ENCODE measurements at regions not wholly inside any gene's neighbourhood (a gene's known extent, or its start where the extent isn't known, plus 50 kb on each side); places are given as distances from the start of the nearest gene placed in this dataset.

DNA sequence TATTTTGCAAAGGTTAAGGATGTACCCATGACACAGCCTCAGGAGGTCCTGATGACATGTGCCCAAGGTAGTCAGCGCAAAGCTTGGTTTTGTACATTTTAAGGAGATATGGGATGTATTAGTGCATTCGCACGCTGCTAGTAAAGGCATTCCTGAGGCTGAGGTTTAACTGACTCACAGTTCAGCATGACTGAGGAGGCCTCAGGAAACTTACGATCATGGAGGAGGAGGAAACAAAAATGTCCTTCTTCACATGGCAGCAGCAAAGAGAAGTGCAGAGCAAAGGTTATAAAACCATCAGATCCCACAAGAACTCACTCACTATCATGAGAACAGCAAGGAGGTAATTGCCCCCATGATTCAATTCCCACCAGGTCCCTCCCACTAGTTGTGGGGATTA is 1017.4 kb downstream of the EFNB2 start:
- Histone ChIP-seq H4K20me1 (ENCODE audit: insufficient read depth) (no peaks in the 10 kb centered on the region), H3K79me2 (ENCODE audit: insufficient read depth, low read depth) (no peaks in the 10 kb centered on the region), H3K27me3 (ENCODE audit: insufficient read depth, low read depth) (no peaks in the 10 kb centered on the region), H3K4me2 (no peak overlapping the region), H2AFZ (ENCODE audit: low read depth) (no peak overlapping the region), H3K36me3 (ENCODE audit: insufficient read depth) (no peaks in the 10 kb centered on the region), H3K9ac (no peak overlapping the region), H3K27ac (no peak overlapping the region), H3K4me1 (ENCODE audit: low read depth, poor library complexity, severe bottlenecking) (no peaks in the 10 kb centered on the region), H3K4me3 (IDR thresholded peaks at IDR 0.05; ENCODE audit: insufficient read depth, low read depth, low read length) (no peak overlapping the region)
- TF ChIP-seq, protein P1, sequence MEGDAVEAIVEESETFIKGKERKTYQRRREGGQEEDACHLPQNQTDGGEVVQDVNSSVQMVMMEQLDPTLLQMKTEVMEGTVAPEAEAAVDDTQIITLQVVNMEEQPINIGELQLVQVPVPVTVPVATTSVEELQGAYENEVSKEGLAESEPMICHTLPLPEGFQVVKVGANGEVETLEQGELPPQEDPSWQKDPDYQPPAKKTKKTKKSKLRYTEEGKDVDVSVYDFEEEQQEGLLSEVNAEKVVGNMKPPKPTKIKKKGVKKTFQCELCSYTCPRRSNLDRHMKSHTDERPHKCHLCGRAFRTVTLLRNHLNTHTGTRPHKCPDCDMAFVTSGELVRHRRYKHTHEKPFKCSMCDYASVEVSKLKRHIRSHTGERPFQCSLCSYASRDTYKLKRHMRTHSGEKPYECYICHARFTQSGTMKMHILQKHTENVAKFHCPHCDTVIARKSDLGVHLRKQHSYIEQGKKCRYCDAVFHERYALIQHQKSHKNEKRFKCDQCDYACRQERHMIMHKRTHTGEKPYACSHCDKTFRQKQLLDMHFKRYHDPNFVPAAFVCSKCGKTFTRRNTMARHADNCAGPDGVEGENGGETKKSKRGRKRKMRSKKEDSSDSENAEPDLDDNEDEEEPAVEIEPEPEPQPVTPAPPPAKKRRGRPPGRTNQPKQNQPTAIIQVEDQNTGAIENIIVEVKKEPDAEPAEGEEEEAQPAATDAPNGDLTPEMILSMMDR (conservative IDR thresholded peaks at IDR 0.05; ENCODE audit: low read depth, low read length), result no peak

GRCh38 chr13:105514401-105514800 is 1021.1 kb downstream of the EFNB2 start:
- no peaks in the 10 kb centered on the region for H3K27me3 ChIP-seq (ENCODE audit: insufficient read depth, low read depth)
- H3K79me2 ChIP-seq (ENCODE audit: insufficient read depth, low read depth), result no peaks in the 10 kb centered on the region
- no peak overlapping the region for H3K9ac ChIP-seq
- no peak overlapping the region for H2AFZ ChIP-seq (ENCODE audit: low read depth)
- H3K27ac ChIP-seq, result no peak overlapping the region
- no peaks in the 10 kb centered on the region for H4K20me1 ChIP-seq (ENCODE audit: insufficient read depth)
- no peak overlapping the region for H3K4me2 ChIP-seq
- no peak overlapping the region for H3K4me3 ChIP-seq (IDR thresholded peaks at IDR 0.05; ENCODE audit: insufficient read depth, low read depth, low read length)
- TF ChIP-seq, protein P1 (conservative IDR thresholded peaks at IDR 0.05; ENCODE audit: low read depth, low read length), result no peak
- no peaks in the 10 kb centered on the region for H3K4me1 ChIP-seq (ENCODE audit: low read depth, poor library complexity, severe bottlenecking)
- no peaks in the 10 kb centered on the region for H3K36me3 ChIP-seq (ENCODE audit: insufficient read depth)

- Histone ChIP-seq H3K4me3 (IDR thresholded peaks at IDR 0.05; ENCODE audit: insufficient read depth, low read depth, low read length) (no peak overlapping the region), H3K79me2 (ENCODE audit: insufficient read depth, low read depth) (no peaks in the 10 kb centered on the region), H3K4me2 (no peak overlapping the region), H2AFZ (ENCODE audit: low read depth) (no peak overlapping the region), H3K4me1 (ENCODE audit: low read depth, poor library complexity, severe bottlenecking) (no peaks in the 10 kb centered on the region), H3K27me3 (ENCODE audit: insufficient read depth, low read depth) (no peaks in the 10 kb centered on the region), H3K27ac (no peak overlapping the region), H3K36me3 (ENCODE audit: insufficient read depth) (no peaks in the 10 kb centered on the region), H3K9ac (no peak overlapping the region), H4K20me1 (ENCODE audit: insufficient read depth) (no peaks in the 10 kb centered on the region)
- TF ChIP-seq, protein P1 (conservative IDR thresholded peaks at IDR 0.05; ENCODE audit: low read depth, low read length), result no peak
Observed at GRCh38 chr13:105513448-105513847, 1022.0 kb downstream of the EFNB2 start.

GRCh38 chr13:105509981-105510762 is 1025.3 kb downstream of the EFNB2 start:
- H3K4me2 ChIP-seq, result no peak overlapping the region
- H2AFZ ChIP-seq (ENCODE audit: low read depth), result no peak overlapping the region
- H3K79me2 ChIP-seq (ENCODE audit: insufficient read depth, low read depth), result no peaks in the 10 kb centered on the region
- TF ChIP-seq, protein P1 (conservative IDR thresholded peaks at IDR 0.05; ENCODE audit: low read depth, low read length), result no peak
- no peak overlapping the region for H3K27ac ChIP-seq
- no peaks in the 10 kb centered on the region for H3K4me1 ChIP-seq (ENCODE audit: low read depth, poor library complexity, severe bottlenecking)
- no peak overlapping the region for H3K4me3 ChIP-seq (IDR thresholded peaks at IDR 0.05; ENCODE audit: insufficient read depth, low read depth, low read length)
- H4K20me1 ChIP-seq (ENCODE audit: insufficient read depth), result no peaks in the 10 kb centered on the region
- no peaks in the 10 kb centered on the region for H3K36me3 ChIP-seq (ENCODE audit: insufficient read depth)
- no peak overlapping the region for H3K9ac ChIP-seq
- H3K27me3 ChIP-seq (ENCODE audit: insufficient read depth, low read depth), result no peaks in the 10 kb centered on the region

Measured in KMS-11 (cell line).